ENCODE measurements at regions not wholly inside any gene's neighbourhood (a gene's known extent, or its start where the extent isn't known, plus 50 kb on each side); places are given as distances from the start of the nearest gene placed in this dataset.

- TF ChIP-seq CTCF (conservative IDR thresholded peaks at IDR 0.05; ENCODE audit: low read depth, low read length) (no peak), EZH2 (IDR thresholded peaks at IDR 0.05; ENCODE audit: low read length, unreplicated experiment) (no peak), EZH2phosphoT487 (IDR thresholded peaks at IDR 0.05; ENCODE audit: borderline replicate concordance, low read length) (no peak)
These were observed 187.2 kb upstream of the HS6ST1 start for GRCh38 chr2:128505575-128506526.
